HG03175 (cell line): ENCODE measurements at regions not wholly inside any gene's neighbourhood (a gene's known extent, or its start where the extent isn't known, plus 50 kb on each side); places are given as distances from the start of the nearest gene placed in this dataset.

Experiments used
- ATAC-seq: cut with Tn5 transposase; IDR thresholded peaks from one replicate; pipeline ENCODE4 v1.9.1; 2021; ENCODE audit warnings: mild to moderate bottlenecking, moderate library complexity; ENCODE audit not compliant: unreplicated experiment

DNA sequence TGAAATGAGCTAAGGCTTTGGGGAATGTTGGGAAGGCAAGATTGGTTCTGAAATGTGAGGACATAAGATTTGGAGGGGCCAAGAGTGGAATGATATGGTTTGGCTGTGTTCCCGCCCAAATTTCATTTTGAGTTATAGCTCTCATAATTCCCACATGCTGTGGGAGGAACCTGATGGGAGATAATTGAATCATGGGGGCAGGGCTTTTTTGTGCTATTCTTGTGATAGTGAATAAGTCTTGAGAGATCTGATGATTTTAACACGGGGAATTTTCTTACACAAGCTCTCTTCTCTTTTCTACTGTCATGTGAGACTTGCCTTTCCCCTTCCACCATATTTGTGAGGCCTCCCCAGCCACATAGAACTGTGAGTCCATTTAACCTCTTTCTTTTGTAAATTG is 157.6 kb upstream of the C1QTNF7 start:
- ATAC-seq: no peak

DNA sequence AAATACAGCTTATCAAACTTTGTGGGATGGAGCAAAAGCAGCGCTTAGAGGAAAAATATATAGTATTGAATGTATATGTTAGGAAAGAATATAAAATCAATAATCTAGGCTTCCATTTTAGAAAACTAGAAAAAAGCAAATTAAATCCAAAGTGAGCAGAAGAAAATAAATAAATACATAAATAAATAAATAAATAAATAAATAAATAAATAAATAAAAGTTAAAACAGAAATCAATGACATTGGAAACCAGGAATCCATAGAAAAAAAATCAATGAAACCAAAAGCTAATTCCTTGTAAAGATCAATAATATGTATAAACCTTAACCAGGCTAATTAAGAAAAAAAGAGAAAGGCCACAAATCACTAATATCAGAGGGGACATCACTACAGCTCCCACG is 141.8 kb upstream of the C1QTNF7 start:
- no peak for ATAC-seq

DNA sequence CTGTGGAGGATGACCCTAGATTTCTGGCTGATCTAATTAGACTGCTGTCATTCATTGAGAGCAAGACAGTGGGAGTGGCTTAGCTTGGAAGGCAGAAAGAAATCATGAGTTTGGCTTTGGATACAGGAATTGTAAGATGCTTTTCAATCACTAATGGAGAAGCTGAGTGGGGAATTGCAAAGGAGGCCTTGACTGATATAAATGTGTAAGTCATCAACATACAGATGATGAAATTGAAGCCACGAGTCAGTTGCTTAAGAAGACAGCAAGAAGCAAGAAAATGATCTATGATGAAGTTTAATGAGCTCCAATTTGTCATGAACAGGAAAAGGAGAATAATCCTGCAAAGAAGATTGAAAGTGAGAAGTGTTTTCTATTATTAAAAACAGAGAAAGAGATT is 136.7 kb upstream of the C1QTNF7 start:
- ATAC-seq: no peak

DNA sequence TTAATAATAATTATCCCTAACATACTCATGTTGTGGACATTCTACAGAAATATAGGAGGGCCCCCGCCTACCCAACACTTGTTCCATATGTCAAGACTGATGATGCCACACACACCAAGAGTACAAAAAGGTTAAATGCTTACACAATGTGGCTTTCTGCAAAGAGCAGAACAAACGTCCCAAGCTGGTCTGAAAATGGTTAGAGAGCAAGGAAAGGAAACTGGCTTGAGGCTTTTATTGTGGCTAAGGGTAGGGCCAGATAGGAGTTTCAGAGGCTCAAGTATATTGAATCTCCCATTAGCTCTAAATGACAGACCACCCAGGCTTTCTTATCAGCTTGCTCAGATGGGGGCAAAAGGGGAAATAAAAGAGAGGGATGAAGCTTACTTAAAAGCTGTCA is 134.1 kb upstream of the C1QTNF7 start:
- ATAC-seq: no peak

DNA sequence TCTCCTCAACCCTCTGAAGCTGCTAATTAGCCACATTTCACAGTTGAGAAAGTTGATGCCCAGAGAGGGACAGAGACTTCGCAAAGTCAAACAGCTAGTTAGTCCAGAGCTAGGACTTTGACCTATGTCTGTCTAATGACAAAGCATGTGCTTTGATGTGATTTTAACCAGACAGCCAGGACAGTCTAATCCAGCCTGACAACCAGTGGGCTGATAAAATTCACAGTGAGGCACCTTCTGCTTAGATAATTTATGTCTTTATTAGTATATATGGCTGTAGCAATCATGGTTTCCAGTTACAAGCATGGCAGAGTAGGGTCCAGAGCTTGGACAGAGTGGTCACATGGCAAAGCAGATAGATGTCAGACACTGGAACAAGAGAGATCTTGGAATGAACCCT is 133.6 kb upstream of the C1QTNF7 start:
- ATAC-seq: no peak

DNA sequence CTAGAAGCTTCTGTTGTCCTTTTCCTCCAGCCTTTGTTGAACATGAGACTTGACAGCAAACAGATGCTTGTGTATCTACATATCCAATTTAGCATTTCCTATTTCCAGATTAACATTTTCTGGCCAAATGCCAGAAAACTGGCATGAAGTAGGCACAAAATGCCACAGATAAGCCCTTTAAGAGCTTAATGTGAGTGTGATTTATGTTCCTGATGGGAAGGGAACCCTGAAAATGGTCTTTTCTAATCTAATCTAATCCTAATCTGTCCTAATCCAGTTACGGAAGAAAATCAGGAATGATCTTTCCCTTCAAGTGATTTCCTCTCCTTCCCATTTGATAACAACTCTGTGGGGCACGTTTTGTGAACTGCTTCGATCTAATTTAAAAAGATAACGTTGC is 133.0 kb upstream of the C1QTNF7 start:
- no peak for ATAC-seq

DNA sequence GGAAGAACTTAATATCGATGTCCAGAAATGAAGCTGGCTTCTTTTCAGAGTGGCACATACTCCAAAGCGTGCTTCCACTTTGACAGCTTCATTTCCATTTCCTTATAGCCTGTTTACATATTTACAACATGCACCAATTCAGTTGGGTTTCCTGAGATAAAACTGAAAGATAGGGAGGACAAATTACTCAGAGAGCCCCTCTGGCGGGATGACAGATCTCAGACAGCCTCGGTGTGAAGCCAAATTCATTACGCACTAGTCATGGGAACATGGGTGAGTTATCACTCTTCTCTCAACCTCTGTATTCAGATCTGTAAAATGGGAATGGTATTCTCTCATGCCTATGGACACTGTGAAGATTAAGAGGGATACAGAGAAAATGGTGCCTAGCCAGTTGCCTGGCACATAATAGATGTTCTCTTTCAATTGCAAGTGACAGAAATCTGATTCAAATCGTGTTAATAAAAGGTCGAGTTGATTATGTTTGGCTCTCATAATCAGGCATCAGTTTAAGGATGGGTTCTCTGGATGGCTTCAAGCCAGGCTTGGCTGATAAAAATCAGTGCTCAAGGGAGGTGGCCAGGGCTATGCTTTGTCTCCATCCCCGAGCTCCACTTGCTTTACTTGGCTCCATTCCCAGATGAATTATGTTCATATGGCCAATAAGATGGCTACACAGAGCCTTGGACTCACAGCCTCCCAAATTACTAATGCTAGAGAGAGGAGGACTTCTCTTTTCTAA is 132.2 kb upstream of the C1QTNF7 start:
- ATAC-seq: no peak

DNA sequence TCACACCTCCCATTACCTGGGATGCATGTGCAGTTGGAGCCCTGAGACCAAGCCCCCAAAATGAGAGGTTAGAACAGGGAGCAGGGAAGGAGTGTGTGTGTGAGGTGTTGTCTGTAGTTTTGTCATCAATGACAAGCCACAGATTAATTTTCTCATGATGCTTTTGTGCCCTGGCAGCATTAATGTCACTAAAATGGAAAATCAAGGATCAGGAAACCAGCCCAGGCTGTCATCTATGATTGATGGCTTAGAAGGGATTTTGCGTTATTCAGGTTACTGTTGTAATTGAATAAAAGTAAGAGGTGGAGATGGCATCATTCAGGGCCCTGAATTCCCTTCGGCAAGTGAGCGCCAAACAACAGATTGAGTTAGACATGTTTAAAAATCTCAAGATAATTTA is 130.5 kb upstream of the C1QTNF7 start:
- no peak for ATAC-seq

DNA sequence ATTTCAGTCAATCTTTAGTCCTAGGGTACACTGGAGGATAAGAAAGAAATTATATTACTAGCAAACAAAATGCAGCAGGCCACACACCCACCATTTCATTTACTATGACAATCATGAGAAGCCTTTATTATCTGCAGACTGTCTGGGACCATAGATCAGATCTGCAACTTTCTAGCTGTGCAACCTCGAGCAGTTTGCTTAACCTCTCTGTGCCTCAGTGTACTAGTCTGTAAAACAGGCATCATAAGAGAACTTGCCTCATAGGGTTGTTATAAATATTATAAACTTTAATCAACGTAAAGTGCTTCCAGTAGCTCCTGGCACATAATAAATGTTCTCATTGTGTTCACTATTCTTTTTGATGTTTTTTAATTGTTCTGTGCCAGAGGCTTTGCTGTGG is 128.2 kb upstream of the C1QTNF7 start:
- ATAC-seq: no peak

DNA sequence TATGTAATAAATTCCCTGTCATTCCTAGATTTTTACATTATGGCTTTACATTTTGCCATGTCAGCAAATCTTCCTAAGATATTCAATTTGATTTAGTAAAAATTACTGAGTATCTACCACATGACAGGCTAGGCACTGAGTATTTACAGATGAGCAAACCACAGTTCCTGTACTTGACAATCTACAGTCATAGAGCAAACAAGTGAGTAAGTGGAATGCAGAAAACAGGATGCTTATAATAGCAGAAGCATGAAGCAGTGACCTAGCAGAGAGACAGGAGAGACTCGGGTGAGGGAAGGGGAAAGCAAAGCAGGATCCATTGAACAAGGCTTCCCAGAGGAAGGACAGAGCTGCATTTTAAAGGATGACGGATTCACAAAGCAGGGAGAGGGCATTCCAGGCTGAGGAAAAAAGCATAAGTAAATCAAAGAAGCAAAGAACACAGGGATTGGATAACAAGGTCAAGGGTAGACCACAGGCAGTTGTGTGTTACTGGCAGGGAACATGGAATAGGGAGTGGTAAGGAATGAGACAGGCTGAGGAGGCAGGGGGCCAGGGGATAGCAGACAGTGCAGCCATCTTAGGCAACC is 124.7 kb upstream of the C1QTNF7 start:
- ATAC-seq: no peak

DNA sequence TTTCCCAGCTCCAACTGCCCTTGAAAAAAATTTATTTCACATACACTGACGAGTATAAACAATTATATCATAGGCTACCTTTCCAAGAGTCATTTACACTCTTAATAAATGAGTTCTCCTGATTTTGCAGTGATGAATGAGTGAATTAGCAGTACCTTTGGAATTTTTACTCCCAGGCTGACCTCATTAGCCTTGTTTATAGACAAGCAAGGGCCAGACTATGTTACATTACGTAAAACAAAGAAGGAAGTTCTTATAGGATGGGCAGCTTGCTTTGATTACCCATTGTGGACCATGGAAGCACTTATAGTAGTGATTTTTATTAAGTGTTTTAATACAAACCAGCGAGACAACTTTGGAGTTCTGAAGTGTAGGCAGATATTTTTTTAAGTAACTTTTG is 112.9 kb upstream of the C1QTNF7 start:
- ATAC-seq: no peak

DNA sequence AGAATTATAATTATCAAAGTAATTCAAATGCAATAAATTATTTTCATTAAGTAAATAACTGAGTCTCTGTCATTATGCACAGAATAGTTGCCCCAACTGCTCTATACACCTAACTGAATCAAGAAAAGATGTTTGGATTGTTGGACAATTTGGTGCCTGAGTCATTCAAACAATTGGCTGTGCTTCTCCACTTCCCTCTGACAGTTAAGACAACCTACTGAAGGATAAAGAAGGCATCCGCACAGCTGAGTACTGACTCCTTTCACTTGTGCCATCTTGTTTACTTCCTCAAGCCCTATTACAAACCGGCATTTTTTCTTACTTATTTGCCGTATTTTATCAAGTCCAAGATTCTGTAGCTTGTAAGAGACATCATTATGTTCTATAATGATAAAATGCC is 110.6 kb upstream of the C1QTNF7 start:
- no peak for ATAC-seq

DNA sequence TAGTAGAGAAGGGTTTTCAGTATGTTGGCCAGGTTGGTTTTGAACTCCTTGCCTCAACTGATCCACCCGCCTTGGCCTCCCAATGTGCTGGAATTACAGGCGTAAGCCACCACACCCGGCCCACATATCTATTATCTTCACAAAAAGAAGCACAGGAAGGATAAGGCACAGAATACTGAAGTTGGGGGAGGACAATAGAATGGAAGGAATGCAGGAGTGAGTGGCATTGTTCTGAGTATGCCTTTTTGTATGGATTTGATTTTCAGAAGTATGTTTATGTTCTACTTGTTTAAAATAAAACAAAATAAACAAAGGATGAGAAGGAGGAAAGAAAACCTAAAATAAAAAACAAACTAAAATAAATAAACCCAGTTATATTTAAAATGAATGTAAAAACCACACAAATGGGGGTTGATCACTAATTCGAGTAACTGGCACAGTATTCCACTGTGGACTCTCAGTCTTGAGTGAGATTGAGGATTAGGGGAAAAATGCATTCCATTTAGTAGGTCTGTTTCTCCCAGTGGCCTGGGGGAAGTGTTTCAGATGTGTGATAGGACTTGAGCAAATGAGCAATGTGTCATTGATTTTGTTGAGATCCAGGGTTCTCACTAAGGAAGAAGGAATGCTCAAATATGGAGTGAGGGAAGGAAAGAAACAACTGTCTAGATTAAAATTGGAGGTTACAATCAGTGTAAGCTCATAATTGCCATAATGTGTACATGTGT is 109.0 kb upstream of the C1QTNF7 start:
- no peak for ATAC-seq

DNA sequence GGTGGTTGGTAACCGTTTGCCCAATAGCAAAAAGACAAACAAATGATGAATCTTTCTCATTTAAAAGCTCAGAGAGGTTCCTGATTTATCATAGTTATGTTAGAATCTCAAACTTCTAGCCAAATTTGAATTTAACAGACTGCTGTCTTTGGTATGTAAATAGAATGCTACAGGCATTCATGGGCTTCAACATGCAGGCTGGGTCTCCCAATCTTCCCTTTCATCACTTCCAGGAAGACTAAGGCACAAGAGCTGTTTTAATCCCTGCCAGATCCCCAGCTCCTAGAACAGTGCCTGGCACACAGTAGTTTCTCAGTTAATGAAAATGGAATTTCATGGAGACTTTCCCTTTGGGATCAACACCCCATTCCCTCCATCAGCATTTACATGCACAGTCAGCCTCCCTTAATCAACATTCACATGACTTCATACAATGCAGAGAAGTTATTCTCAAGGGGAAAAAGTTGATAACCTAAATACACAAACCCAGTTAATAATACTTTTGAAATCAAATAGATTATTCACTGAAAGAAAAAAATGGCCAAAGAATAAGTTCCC is 107.6 kb upstream of the C1QTNF7 start:
- ATAC-seq: no peak

DNA sequence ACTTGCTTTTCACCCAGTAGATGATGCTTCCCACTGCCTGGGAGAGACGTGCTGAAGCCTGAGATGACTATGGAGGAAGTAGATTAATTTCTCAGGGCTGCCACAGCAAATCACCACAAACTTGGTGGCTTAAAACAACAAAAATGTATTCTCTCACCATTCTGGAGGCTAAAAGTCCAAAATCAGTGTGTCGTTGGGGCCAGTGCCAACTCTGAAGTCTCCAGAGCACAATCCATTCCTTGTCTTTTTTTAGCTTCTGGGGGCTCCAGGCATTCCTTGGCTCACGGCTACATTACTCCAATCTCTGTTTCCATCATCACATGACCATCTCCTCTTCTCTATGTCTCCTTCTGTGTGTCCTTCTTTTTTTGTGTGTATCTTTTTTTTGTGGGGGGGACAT is 105.8 kb upstream of the C1QTNF7 start:
- ATAC-seq: no peak

DNA sequence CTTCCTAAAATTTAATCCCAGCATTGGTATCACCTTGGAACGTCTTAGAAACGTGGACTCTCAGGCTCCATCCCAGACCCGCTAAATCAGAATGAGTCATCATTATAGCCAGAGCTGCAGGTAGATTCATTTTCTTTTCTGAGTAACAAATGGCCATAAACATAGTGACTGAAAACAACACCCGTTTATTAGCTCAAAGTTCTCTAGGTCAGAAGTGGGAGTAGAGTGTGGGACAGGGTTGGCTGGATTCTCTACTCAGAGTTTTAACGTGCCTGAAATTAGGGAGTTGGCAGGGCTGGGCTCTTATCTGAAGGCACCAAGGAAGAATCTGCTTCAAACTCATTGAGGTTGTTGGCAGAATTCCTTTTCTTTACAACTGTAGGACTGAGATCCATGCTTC is 101.8 kb upstream of the C1QTNF7 start:
- no peak for ATAC-seq

DNA sequence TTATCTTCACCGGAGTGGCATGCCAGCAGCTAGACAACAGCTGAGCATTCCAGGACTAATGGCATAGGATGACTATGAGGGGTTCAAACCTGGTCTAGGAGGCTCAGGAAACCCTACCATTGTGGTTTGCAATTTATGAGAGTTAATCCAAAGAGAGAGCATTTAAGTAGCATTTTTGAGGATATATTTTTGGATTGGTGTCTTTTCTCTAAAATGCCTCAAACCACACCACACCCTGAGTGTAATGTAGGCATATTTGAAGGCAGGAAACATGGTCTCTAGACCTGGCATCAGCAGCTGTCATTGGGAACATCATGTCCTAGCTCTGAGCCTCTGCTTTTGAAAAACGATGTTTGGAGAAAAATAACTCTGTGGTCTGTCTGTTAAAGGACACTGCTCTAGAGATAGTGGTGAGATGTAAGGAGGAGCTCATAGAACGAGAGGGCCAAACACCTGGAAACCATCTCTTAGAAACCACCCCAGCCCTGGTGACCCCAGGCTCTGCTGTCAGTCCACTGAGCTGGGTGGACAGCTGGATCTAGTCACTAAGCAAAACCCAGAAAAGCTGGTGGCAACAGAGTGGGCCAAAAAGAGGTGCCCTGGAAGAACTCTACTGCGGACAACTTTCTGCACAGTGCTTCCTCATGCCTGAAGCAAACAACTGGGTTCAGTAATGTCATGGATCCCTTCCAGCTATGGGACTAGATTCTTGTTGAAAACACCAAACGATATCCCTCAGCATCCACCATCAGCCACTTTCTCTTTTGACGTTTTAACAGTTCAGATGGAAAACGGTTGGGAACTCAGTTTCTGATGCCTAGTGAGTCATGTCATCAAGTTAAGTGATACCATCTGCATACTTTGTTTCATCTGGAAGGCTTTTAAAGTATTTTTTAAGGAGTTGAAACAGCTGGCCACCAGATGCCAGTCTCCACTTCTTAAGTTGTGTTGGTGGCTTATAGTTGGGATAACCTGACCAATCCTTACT is 100.2 kb upstream of the C1QTNF7 start:
- ATAC-seq: no peak

DNA sequence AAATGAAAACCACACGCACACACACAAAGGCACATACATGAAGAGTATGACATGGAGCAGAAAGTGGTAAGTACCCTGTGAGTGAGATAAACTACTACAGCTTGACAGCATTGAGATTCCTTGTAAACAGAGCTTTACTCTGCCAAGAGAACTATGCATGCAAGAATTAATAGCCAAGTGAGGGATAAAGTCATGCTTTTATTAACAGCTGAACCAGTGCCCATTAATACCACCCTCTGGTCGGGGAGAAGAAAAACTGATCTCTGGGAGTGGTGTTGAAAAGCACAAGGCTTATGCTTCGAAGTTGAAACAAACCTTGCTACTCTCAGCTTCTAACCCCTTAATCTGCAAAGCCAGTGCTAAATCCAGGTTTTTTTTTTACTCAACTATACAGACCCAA is 95.9 kb upstream of the C1QTNF7 start:
- no peak for ATAC-seq

DNA sequence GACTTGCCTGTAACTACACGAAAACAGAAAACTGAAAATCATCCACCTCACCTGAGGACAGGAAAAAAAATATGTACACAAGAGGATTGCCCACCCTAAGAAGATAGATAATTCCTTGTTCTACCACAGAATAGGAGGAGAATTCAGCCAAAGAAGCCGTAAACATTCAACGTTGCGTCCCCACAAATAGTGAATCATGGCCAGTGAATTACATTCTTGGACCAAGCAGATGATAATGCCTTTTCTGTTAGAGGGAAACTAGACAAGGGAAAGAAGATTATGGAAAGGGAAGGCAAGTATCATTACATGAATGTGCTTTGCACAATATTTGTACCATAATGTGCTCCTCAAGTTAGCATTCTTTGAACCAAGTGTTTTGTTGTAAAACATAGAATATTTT is 95.5 kb upstream of the C1QTNF7 start:
- ATAC-seq: no peak

DNA sequence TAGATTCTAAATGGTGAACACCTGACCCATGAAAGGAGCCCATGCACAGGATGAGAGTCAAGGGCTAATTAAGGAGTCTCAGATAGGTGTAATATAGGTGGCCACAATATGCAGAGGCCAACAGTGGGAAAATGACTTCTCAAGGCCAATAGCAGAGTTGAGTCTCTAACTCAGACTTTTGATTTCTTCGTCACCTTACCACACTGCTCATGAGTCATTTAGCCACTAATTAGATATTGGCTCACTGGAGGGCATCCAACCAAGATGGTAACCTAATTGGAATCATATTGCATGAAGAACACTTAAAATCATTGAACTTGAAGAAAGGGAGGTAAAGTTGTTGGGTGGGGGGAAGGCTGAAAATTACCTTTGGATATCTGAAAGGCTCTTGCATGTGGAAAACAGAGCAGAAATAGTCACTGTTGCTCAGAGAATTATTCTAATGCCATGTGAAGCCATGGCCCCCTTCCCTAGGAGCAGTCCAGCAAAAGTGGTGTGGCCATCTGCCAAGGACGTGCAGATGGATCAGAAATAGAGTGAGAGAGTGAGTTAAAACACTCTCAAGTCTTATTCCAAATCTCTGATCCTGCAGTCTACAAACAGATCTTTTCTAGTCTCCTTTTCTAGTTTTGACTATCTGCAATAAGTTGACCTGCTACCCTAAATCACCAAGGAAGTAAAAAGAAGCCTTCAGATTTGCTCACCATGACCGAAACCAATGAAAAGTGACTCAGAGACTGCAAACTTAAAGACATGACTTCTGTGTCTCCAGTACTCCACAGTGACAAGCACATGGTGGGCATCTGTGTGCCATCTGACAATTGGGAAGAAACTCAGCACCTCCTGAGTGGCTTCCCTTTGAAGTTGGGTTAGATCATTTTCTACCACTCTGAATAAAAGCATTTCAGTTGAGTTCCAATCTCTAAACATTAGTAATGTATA is 93.9 kb upstream of the C1QTNF7 start:
- no peak for ATAC-seq
